Spleen (tissue), 7 donors: ENCODE measurements at regions not wholly inside any gene's neighbourhood (a gene's known extent, or its start where the extent isn't known, plus 50 kb on each side); places are given as distances from the start of the nearest gene placed in this dataset.
"Not testable (repeated sequence)": the region's sequence is repeated elsewhere in the genome, so short reads cannot be mapped to it uniquely, and the experiment has no call there.

Experiments used
- POLR2A ChIP-seq, 3 donors: fragments of 450-650 bp; IDR thresholded peaks; one replicate each; pipeline ENCODE4 v1.5.1; 2017; ENCODE audit warnings: antibody characterized with exemption in 3 of 3, mild to moderate bottlenecking in 1 of 3
- POLR2AphosphoS5 ChIP-seq, 3 donors: sonication (generic); formaldehyde crosslinking; IDR thresholded peaks; one replicate each; pipeline ENCODE4 v1.5.1; 2017; ENCODE audit warnings: antibody characterized with exemption in 3 of 3
- TF ChIP-seq, protein P1 (sequence below), 11 experiments: fragments of 200-600 bp in 7 of 11; fragments of 450-650 bp in 4 of 11; sonication (generic) in 4 of 11; IDR thresholded peaks in 8 of 11; conservative IDR thresholded peaks in 3 of 11; 1 replicate in 7 of 11; 2 replicates in 4 of 11; pipeline versions ENCODE4 v1.4.0 to v1.8.0; 2016 to 2021; ENCODE audit warnings: antibody characterized with exemption in 11 of 11, inconsistent platforms in 4 of 11, mild to moderate bottlenecking in 1 of 11
- donor health status: DM: no; HTN: no; CAD: no; lungs with moderate emphysema.
- donor health status: DM: no; HTN: no; CAD: no.
- donor health status: DM: no; HTN: no; CAD: no.

- TF ChIP-seq, protein P1, sequence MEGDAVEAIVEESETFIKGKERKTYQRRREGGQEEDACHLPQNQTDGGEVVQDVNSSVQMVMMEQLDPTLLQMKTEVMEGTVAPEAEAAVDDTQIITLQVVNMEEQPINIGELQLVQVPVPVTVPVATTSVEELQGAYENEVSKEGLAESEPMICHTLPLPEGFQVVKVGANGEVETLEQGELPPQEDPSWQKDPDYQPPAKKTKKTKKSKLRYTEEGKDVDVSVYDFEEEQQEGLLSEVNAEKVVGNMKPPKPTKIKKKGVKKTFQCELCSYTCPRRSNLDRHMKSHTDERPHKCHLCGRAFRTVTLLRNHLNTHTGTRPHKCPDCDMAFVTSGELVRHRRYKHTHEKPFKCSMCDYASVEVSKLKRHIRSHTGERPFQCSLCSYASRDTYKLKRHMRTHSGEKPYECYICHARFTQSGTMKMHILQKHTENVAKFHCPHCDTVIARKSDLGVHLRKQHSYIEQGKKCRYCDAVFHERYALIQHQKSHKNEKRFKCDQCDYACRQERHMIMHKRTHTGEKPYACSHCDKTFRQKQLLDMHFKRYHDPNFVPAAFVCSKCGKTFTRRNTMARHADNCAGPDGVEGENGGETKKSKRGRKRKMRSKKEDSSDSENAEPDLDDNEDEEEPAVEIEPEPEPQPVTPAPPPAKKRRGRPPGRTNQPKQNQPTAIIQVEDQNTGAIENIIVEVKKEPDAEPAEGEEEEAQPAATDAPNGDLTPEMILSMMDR (IDR thresholded peaks at IDR 0.05 in 8 of 11, conservative IDR thresholded peaks at IDR 0.05 in 3 of 11) = not testable (repeated sequence)
- not testable (repeated sequence) for TF ChIP-seq POLR2AphosphoS5, POLR2A (IDR thresholded peaks at IDR 0.05)
These were observed 72.3 kb upstream of the SAMD11 start for GRCh38 chr1:851398-851797.
